H1 (cell line): ENCODE measurements at regions not wholly inside any gene's neighbourhood (a gene's known extent, or its start where the extent isn't known, plus 50 kb on each side); places are given as distances from the start of the nearest gene placed in this dataset.

Experiments
- POLR2AphosphoS5 ChIP-seq: IDR thresholded peaks from 2 replicates; pipeline ENCODE4 v1.6.1; 2011; ENCODE audit warnings: low read depth, low read length
- TAF7 ChIP-seq: optimal IDR thresholded peaks from 2 replicates; pipeline ENCODE3; 2011; ENCODE audit warnings: low read depth, mild to moderate bottlenecking, inconsistent platforms, low read length, moderate library complexity, borderline replicate concordance
- TBP ChIP-seq: IDR thresholded peaks from 2 replicates; pipeline ENCODE4 v1.6.1; 2011; ENCODE audit warnings: low read depth, low read length, improper control_type of control experiment

- TF ChIP-seq TAF7 (no peak), POLR2AphosphoS5 (no peak), TBP (no peak)
Observed at GRCh38 chr9:135309763-135310125, 169.8 kb upstream of the PPP1R26 start (continued).
